K562 (cell line): ENCODE measurements at regions not wholly inside any gene's neighbourhood (a gene's known extent, or its start where the extent isn't known, plus 50 kb on each side); places are given as distances from the start of the nearest gene placed in this dataset.

Experiments used
- ATAC-seq: fragments of 200-7000 bp; cut with Tn5 transposase; 3 replicates; pipeline ENCODE4 v1.9.1; 2020; ENCODE audit warnings: moderate library complexity
- BruUV-seq: library from RNA; stranded (reverse); fragments of 400-500 nt; replicated peaks from 2 replicates; lab custom pipeline; 2021; lab: Mats Ljungman, UMichigan
- CTCF ChIA-PET: fragments of 300-600 bp; formaldehyde crosslinking; extraction: SDS; loops from one replicate; lab custom pipeline; 2021; ENCODE audit warnings: low intra/inter-chr PET ratio; lab: Yijun Ruan, JAX
- POLR2A ChIA-PET: fragments of 300-600, 350-650 bp; sonication (Branson Sonifier 250); formaldehyde crosslinking; extraction: SDS; loops from one replicate; lab custom pipeline; 2021; ENCODE audit warnings: antibody characterized with exemption, inconsistent platforms; lab: Yijun Ruan, JAX
- DNase-seq, 4 experiments: peaks; one replicate each; pipeline versions ENCODE4 v3.0.0 to v3.0.0-alpha.2; 2011 to 2018; ENCODE audit warnings: low spot score in 3 of 4, mixed read lengths in 3 of 4; ENCODE audit errors: extremely low read depth in 1 of 4
- FAIRE-seq: peaks from 2 replicates; lab custom pipeline; 2011; peaks lifted over from hg19 to GRCh38; lab: Jason Lieb, UNC
- H2AFZ ChIP-seq: 2 replicates; pipeline ENCODE4 v1.6.0; 2011; ENCODE audit warnings: low read depth, low read length, control low read depth, inconsistent platforms
- H3K27ac ChIP-seq: fragments of 200-600 bp; 3 replicates; pipeline ENCODE4 v1.8.0; 2011; ENCODE audit warnings: low read depth, mild to moderate bottlenecking, control low read depth, inconsistent platforms, low read length, moderate library complexity, mixed read lengths; ENCODE audit errors: extremely low read depth
- H3K27me3 ChIP-seq, 2 experiments: fragments of 300-600 bp in 1 of 2; 2 replicates in 1 of 2; 3 replicates in 1 of 2; pipeline versions ENCODE4 v1.6.0 to v1.8.0; 2011; ENCODE audit warnings: inconsistent platforms in 2 of 2, low read length in 2 of 2, mild to moderate bottlenecking in 1 of 2, mixed read lengths in 1 of 2, moderate library complexity in 1 of 2; ENCODE audit not compliant: control insufficient read depth in 2 of 2, insufficient read depth in 2 of 2
- H3K36me3 ChIP-seq: fragments of 300-600 bp; 3 replicates; pipeline ENCODE4 v1.8.0; 2011; ENCODE audit warnings: mild to moderate bottlenecking, low read length, inconsistent platforms; ENCODE audit not compliant: control insufficient read depth, insufficient read depth
- H3K4me1 ChIP-seq, 2 experiments: fragments of 200-600 bp in 1 of 2; replicated peaks in 1 of 2; 2 replicates in 1 of 2; 3 replicates in 1 of 2; pipeline versions ENCODE4 v1.5.1 to v1.8.0; 2011; ENCODE audit warnings: inconsistent platforms in 2 of 2, low read length in 2 of 2, mild to moderate bottlenecking in 1 of 2, mixed read lengths in 1 of 2, moderate library complexity in 1 of 2; ENCODE audit not compliant: control insufficient read depth in 2 of 2, insufficient read depth in 2 of 2
- H3K4me2 ChIP-seq: 2 replicates; pipeline ENCODE4 v1.6.1; 2011; ENCODE audit warnings: low read length, control low read depth, inconsistent platforms, mixed read lengths; ENCODE audit not compliant: insufficient read depth
- H3K4me3 ChIP-seq: fragments of 200-600 bp; sonication (generic), shearing (Covaris generic); 2 replicates; pipeline ENCODE4 v1.5.1; 2016; ENCODE audit warnings: control low read depth, inconsistent platforms
- H3K79me2 ChIP-seq: fragments of 200-600 bp; 3 replicates; pipeline ENCODE4 v1.8.0; 2011; ENCODE audit warnings: low read length, inconsistent platforms; ENCODE audit not compliant: control insufficient read depth, insufficient read depth
- H3K9ac ChIP-seq, 2 experiments: 2 replicates each; pipeline versions ENCODE4 v1.6.0 to v1.6.1; 2011; ENCODE audit warnings: low read depth in 2 of 2, low read length in 2 of 2, control low read depth in 1 of 2, inconsistent platforms in 1 of 2, mild to moderate bottlenecking in 1 of 2, mixed read lengths in 1 of 2; ENCODE audit not compliant: insufficient read depth in 1 of 2
- H3K9me1 ChIP-seq: one replicate; pipeline ENCODE4 v1.6.0; 2011; ENCODE audit warnings: inconsistent platforms, mild to moderate bottlenecking, low read length, moderate library complexity; ENCODE audit not compliant: control insufficient read depth, insufficient read depth
- H3K9me3 ChIP-seq: replicated peaks from 2 replicates; pipeline ENCODE4 v1.5.1; 2011; ENCODE audit warnings: low read depth, low read length, inconsistent platforms; ENCODE audit not compliant: control insufficient read depth, insufficient read depth
- H4K20me1 ChIP-seq: replicated peaks from 2 replicates; pipeline ENCODE4 v1.6.1; 2011; ENCODE audit warnings: low read length, inconsistent platforms, mixed read lengths; ENCODE audit not compliant: control insufficient read depth, insufficient read depth
- MAX ChIP-seq: sonication (generic); formaldehyde crosslinking; IDR thresholded peaks from 2 replicates; pipeline ENCODE4 v1.9.0; 2022; ENCODE audit warnings: mild to moderate bottlenecking, missing genetic modification reagents
- MTA2 ChIP-seq: fragments of 450-650 bp; IDR thresholded peaks from 2 replicates; pipeline ENCODE4 v1.6.1; 2016; ENCODE audit warnings: low read depth
- MYBL2 ChIP-seq, 2 experiments: fragments of 450-650 bp in 1 of 2; sonication (generic) in 1 of 2; formaldehyde crosslinking in 1 of 2; IDR thresholded peaks; 2 replicates each; pipeline versions ENCODE4 v1.6.1 to v1.8.1; 2017 to 2022; ENCODE audit warnings: borderline replicate concordance in 1 of 2, inconsistent platforms in 1 of 2, low read depth in 1 of 2, mild to moderate bottlenecking in 1 of 2, missing genetic modification reagents in 1 of 2, moderate library complexity in 1 of 2
- RFX7 ChIP-seq: fragments of 250-450 bp; sonication (Bioruptor Pico); IDR thresholded peaks from 2 replicates; pipeline ENCODE4 v1.5.1; 2021; ENCODE audit warnings: mild to moderate bottlenecking
- SP1 ChIP-seq: sonication (generic); formaldehyde crosslinking; IDR thresholded peaks from 2 replicates; pipeline ENCODE4 v1.8.1; 2022; ENCODE audit warnings: mild to moderate bottlenecking, missing genetic modification reagents
- WHSC1 ChIP-seq: IDR thresholded peaks from one replicate; pipeline ENCODE4 v1.6.1; 2012; ENCODE audit warnings: low read length, control low read depth, inconsistent platforms
- ZBTB8A ChIP-seq: fragments of 450-650 bp; IDR thresholded peaks from 2 replicates; pipeline ENCODE4 v1.6.1; 2018; ENCODE audit warnings: mild to moderate bottlenecking, moderate library complexity; ENCODE audit not compliant: partially characterized antibody
- ZHX1 ChIP-seq: fragments of 150-350 bp; conservative IDR thresholded peaks from 2 replicates; pipeline ENCODE4 v1.6.1; 2014; ENCODE audit warnings: low read length
- ZNF507 ChIP-seq: conservative IDR thresholded peaks from 2 replicates; pipeline ENCODE4 v1.6.1; 2017; ENCODE audit warnings: missing genetic modification characterization, missing compliant biosample characterization
- ZZZ3 ChIP-seq: fragments of 450-650 bp; IDR thresholded peaks from 2 replicates; pipeline ENCODE4 v1.6.1; 2016; ENCODE audit warnings: antibody characterized with exemption, mild to moderate bottlenecking, moderate library complexity
- in situ Hi-C: fragments of 300-500 bp; cut with MboI; formaldehyde crosslinking; loops from 4 replicates; pipeline ENCODE4 v1.15.0; 2018; ENCODE audit warnings: inconsistent platforms, mixed read lengths
- intact Hi-C: fragments of 100-400 bp; cut with micrococcal nuclease; formaldehyde crosslinking; loops from 2 replicates; pipeline ENCODE4 v1.14.2; 2022

GRCh38 chr7:114133717-114134116, 214.9 kb upstream of the PPP1R3A start:
- Histone ChIP-seq H3K9me1 (no peaks in the 10 kb centered on the region), H3K4me3 (no peak overlapping the region), H4K20me1 (no peaks in the 10 kb centered on the region), H3K79me2 (no peaks in the 10 kb centered on the region), H3K4me2 (no peak overlapping the region), H3K27me3 (no peaks in the 10 kb centered on the region)
- DNase-seq (no peak), FAIRE-seq (no peak)
- CTCF ChIA-PET: no interaction called here
- TF ChIP-seq ZHX1 (no peak), ZZZ3 (no peak), MYBL2 (IDR thresholded peaks at IDR 0.05; ENCODE audit: low read depth) (no peak), MYBL2 (CRISPR knock-in tag; IDR thresholded peaks at IDR 0.05; ENCODE audit: borderline replicate concordance) (no peak), MAX (CRISPR knock-in tag) (no peak), SP1 (CRISPR knock-in tag) (no peak), ZBTB8A (no peak), ZNF507 (tag) (no peak), MTA2 (no peak), WHSC1 (no peak), RFX7 (CRISPR knock-in tag) (no peak)
- TF ChIP-seq, all 486 proteins: peak for 0
- BruUV-seq: no TSS peak
- no peaks in the 10 kb centered on the region for H3K4me1 ChIP-seq
- ATAC-seq: no peak
- in situ Hi-C loops: no loop called here
- no peaks in the 10 kb centered on the region for H3K36me3 ChIP-seq
- H3K9ac ChIP-seq: no peak overlapping the region
- H2AFZ ChIP-seq: no peak overlapping the region
- intact Hi-C loops: no loop called here
- POLR2A ChIA-PET: no interaction called here
- no peak overlapping the region for H3K27ac ChIP-seq
- no peaks in the 10 kb centered on the region for H3K9me3 ChIP-seq
